IMR-90 (cell line): ENCODE measurements at regions not wholly inside any gene's neighbourhood (a gene's known extent, or its start where the extent isn't known, plus 50 kb on each side); places are given as distances from the start of the nearest gene placed in this dataset.

Experiments used
- BHLHE40 ChIP-seq: fragments of 150-350 bp; IDR thresholded peaks from 2 replicates; pipeline ENCODE4 v1.6.1; 2016; ENCODE audit warnings: mild to moderate bottlenecking, low read depth, low read length
- CEBPB ChIP-seq: IDR thresholded peaks from 2 replicates; pipeline ENCODE4 v1.6.1; 2012; ENCODE audit warnings: low read depth, low read length, improper control_type of control experiment
- CHD1 ChIP-seq: IDR thresholded peaks from 2 replicates; pipeline ENCODE4 v1.6.1; 2012; ENCODE audit warnings: low read depth, low read length, improper control_type of control experiment
- FOS ChIP-seq: fragments of 150-350 bp; IDR thresholded peaks from 2 replicates; pipeline ENCODE4 v1.6.1; 2016; ENCODE audit warnings: low read depth, low read length
- MAFK ChIP-seq: IDR thresholded peaks from 2 replicates; pipeline ENCODE4 v1.6.1; 2012; ENCODE audit warnings: low read depth, low read length, improper control_type of control experiment
- MXI1 ChIP-seq: IDR thresholded peaks from 2 replicates; pipeline ENCODE4 v1.6.1; 2012; ENCODE audit warnings: low read depth, mild to moderate bottlenecking, low read length, moderate library complexity, borderline replicate concordance
- NFE2L2 ChIP-seq: fragments of 150-350 bp; IDR thresholded peaks from 2 replicates; pipeline ENCODE4 v1.6.1; 2016; ENCODE audit warnings: low read depth, mild to moderate bottlenecking, low read length
- POLR2A ChIP-seq: IDR thresholded peaks from 2 replicates; pipeline ENCODE4 v1.6.1; 2012; ENCODE audit warnings: mild to moderate bottlenecking, low read depth, low read length
- RCOR1 ChIP-seq: IDR thresholded peaks from 2 replicates; pipeline ENCODE4 v1.6.1; 2012; ENCODE audit warnings: mild to moderate bottlenecking, low read length, improper control_type of control experiment; ENCODE audit not compliant: insufficient replicate concordance
- RFX5 ChIP-seq: IDR thresholded peaks from 2 replicates; pipeline ENCODE4 v1.8.0; 2012; ENCODE audit warnings: low read depth, mild to moderate bottlenecking, low read length, moderate library complexity
- TF ChIP-seq, protein P1 (sequence below): conservative IDR thresholded peaks from 2 replicates; pipeline ENCODE4 v1.5.1; 2012; ENCODE audit warnings: mild to moderate bottlenecking, low read depth, low read length, improper control_type of control experiment
- TF ChIP-seq, protein P2 (sequence below): fragments of 150-350 bp; IDR thresholded peaks from 2 replicates; pipeline ENCODE4 v1.6.1; 2016; ENCODE audit warnings: low read depth, mild to moderate bottlenecking, low read length, moderate library complexity, borderline replicate concordance
- TF ChIP-seq, protein P3 (sequence below): fragments of 150-350 bp; IDR thresholded peaks from 2 replicates; pipeline ENCODE4 v1.6.1; 2017; ENCODE audit warnings: mild to moderate bottlenecking, antibody characterized with exemption, low read length, low read depth

DNA sequence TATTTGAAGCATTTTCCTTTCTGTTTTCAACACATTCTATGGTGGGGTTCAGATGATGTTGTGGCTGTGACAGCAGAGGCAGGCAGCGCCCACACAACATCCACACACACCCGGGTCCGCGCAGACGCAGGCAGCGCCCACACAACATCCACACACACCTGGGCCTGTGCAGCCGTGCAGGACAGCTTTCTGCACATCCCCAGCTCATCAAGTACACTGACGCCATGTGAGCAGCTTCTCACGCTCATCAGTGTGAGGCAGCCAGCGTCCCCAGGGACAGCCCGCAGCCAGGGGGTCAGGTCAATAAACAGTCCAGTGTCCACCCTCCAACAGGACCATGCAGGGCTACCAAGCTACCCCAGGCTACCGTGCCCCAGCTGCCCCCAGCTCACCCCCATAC, 272.8 kb upstream of the TCERG1L start:
- TF ChIP-seq, protein P1, sequence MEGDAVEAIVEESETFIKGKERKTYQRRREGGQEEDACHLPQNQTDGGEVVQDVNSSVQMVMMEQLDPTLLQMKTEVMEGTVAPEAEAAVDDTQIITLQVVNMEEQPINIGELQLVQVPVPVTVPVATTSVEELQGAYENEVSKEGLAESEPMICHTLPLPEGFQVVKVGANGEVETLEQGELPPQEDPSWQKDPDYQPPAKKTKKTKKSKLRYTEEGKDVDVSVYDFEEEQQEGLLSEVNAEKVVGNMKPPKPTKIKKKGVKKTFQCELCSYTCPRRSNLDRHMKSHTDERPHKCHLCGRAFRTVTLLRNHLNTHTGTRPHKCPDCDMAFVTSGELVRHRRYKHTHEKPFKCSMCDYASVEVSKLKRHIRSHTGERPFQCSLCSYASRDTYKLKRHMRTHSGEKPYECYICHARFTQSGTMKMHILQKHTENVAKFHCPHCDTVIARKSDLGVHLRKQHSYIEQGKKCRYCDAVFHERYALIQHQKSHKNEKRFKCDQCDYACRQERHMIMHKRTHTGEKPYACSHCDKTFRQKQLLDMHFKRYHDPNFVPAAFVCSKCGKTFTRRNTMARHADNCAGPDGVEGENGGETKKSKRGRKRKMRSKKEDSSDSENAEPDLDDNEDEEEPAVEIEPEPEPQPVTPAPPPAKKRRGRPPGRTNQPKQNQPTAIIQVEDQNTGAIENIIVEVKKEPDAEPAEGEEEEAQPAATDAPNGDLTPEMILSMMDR, result no peak
- TF ChIP-seq, protein P2, sequence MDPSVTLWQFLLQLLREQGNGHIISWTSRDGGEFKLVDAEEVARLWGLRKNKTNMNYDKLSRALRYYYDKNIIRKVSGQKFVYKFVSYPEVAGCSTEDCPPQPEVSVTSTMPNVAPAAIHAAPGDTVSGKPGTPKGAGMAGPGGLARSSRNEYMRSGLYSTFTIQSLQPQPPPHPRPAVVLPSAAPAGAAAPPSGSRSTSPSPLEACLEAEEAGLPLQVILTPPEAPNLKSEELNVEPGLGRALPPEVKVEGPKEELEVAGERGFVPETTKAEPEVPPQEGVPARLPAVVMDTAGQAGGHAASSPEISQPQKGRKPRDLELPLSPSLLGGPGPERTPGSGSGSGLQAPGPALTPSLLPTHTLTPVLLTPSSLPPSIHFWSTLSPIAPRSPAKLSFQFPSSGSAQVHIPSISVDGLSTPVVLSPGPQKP, result no peak
- no peak for TF ChIP-seq MXI1
- no peak for TF ChIP-seq CEBPB
- TF ChIP-seq POLR2A, result no peak
- TF ChIP-seq BHLHE40, result no peak
- TF ChIP-seq, protein P3, sequence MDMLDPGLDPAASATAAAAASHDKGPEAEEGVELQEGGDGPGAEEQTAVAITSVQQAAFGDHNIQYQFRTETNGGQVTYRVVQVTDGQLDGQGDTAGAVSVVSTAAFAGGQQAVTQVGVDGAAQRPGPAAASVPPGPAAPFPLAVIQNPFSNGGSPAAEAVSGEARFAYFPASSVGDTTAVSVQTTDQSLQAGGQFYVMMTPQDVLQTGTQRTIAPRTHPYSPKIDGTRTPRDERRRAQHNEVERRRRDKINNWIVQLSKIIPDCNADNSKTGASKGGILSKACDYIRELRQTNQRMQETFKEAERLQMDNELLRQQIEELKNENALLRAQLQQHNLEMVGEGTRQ, result no peak
- TF ChIP-seq NFE2L2, result no peak
- no peak for TF ChIP-seq FOS
- no peak for TF ChIP-seq RCOR1
- TF ChIP-seq CHD1, result no peak
- TF ChIP-seq MAFK, result no peak
- TF ChIP-seq RFX5, result no peak
